GM18520 (cell line): ENCODE measurements at regions not wholly inside any gene's neighbourhood (a gene's known extent, or its start where the extent isn't known, plus 50 kb on each side); places are given as distances from the start of the nearest gene placed in this dataset.

Experiments
- ATAC-seq: cut with Tn5 transposase; IDR thresholded peaks from one replicate; pipeline ENCODE4 v1.9.1; 2021; ENCODE audit not compliant: unreplicated experiment

DNA sequence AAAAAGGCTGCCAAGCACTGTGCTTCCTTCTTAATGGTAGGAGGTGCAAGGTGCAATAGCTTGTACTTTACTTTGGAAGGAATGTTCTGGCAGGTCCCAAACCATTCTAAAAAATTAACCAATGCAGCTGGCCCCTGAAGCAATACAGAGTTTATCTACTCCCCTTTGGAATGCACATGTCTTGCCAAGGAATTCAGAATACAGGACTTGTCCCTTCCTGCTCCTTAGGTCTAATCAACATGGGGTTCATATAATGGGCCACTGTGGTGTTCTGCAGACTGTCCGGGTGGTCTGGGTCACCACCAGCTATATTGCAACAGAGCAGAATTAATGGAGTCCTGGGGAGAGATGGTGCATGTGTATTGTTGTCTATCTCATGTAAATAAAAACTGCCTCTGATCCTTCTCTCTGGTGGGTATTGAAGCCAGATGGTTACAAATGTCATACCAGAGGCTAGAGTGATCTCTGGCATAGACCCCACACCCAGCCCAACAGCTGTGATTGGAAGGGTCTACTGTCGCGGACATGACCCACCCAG is 112.8 kb downstream of the RIPK4 start:
- no peak for ATAC-seq

DNA sequence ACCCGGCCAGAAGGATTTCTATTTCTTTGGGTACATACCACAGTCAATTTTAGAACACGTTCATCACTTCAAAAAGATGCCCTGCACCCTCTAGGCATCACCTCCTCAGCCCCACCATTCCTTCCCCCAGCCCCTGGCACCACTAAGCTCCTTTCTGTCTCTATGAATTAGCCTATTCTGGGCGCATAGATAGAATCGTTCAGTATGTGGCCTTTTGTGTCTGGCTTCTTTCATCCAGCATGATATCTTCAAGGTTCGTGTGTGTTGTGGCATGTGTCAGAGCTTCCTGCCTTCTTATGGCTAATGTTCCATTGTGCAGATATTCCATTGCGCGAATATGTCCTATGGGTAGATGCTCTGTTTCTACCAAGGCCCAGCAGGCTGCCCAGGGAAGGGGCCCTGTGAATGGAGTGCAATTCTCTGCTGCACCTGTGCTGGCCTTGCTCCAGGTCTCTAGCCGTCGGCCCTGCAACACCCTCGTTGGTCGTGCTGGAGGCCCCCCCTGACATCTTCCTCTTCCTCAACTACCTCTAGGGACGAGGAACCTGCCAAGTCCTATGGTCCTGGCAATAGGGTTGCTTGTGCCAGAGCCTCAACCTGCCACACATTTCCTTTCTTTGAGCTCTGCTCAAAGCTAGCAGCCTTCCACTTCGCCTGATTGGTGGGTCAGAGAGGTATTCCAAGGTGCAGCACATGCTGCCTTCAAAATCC is 113.5 kb downstream of the RIPK4 start:
- ATAC-seq, result no peak

DNA sequence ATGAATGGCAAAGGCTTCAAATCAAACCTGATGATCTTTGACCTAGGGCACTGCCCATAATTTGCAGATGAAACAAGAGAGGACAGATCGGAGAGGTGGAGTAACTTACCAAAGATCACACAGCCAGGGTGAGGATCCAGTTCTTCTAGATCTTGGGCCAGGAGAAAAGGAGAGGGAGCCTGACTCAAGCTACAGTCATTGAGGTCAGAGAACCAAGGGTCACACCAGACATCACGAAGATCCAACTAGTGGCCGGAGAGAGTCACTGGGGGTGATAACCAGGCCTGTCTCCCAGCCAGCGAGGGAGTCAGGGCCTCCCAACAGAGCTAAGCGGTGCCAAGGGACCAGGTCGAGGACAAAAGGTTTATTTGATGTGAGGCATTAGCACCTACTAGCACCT is 115.0 kb downstream of the RIPK4 start:
- ATAC-seq, result no peak

DNA sequence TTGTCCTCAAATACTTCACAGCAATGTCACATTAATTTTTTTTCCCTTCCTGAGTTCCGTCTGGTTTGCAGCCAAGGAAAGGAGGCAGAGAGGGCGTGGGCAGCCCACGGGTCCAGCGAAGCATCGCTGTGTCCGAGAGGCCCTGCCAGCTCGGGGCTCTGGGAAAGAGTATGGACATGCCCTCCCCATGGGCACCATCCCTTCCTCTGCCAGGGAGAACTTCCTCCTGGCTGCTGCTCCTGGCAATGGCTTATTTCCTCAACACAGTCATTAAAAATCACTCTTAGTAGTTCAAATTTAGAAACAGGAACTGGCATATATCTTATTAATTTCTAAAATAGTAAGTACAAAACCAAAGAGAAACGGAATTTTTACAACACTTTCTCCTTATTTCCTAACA is 115.4 kb downstream of the RIPK4 start:
- no peak for ATAC-seq

DNA sequence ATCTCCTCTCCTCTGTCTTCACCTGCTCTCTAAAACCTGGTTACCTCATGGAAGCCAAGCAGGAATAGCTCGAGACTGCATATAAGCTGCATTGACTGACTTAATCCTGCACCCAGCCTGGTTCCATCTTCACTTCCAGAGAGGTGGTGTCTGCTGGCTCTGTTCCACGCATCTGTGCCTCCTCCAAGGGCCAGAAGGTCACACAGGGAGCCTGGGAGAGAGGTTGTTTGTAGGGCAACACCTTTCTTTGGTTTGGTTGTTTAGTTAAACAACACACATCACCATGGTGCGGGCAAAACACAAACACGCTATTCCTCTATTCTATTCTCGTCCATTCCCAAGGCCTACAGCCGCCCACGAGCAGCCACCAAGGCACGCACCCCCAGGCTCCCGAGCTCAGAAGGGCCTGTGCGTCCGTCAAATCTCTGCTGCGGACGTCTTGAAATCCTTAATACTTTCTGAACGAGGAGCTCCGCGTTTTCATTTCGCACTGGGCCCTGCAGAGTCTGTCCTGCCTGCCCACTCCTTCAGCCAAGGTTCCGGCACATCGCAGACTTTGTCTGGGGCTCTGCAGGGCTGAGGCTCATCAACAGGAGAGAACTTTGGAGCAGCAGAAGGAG is 116.2 kb downstream of the RIPK4 start:
- ATAC-seq, result no peak

DNA sequence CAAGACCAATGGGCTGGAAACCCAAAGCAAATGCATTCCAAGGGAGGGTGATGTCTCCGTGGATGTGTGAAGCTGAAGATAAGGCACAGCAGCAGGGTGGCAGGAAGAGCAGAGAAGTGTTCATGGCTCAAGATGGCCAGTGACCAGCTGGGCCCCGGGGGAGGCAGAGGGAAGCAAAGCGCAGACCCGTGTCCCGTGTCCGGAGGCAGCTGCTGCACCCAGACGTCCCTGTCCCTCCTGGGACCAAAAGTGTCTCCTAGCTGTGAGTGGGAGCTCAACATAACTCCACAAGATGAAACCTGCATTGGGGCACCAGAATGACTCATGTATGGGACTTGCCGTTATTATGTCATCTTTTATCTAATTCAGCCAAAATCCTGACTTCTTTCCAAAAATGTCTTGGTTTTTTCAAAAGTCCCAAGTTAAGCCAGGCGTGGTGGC is 118.2 kb downstream of the RIPK4 start:
- no peak for ATAC-seq

DNA sequence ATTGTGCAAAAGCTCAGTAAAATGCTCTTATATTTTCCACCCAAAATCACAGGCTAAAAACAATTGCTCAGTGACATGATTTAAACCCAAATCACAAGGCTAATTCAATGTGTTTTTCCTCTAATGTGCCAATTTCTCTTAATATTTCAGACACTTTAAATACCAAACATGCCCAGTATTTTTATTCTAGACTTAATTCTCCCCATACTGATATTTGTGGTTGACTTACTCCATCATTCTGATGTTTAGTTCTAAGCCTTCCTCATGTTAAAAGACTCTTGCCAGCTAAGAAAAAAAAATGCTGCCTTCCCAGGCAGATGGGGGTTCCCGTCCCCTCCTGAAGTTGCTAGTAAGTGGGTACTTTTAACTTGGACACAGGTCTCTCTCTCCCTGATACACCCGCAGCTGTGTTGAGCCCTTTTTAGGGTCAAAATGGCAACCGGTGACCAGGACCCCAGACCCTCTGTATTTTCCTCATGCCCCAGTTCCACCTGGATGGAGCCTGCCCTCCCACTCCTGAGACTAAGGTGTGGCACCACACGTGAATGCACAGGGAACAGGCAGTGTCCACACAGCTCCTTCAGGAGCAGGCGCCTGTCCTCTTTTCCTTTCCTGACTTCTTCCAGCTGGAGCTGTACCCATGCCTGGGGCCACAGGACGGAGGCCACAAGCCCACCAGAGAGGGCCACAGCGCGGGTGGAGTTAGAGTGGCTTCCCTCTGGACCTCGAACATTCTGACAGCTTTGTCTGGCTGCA is 118.9 kb downstream of the RIPK4 start:
- no peak for ATAC-seq

DNA sequence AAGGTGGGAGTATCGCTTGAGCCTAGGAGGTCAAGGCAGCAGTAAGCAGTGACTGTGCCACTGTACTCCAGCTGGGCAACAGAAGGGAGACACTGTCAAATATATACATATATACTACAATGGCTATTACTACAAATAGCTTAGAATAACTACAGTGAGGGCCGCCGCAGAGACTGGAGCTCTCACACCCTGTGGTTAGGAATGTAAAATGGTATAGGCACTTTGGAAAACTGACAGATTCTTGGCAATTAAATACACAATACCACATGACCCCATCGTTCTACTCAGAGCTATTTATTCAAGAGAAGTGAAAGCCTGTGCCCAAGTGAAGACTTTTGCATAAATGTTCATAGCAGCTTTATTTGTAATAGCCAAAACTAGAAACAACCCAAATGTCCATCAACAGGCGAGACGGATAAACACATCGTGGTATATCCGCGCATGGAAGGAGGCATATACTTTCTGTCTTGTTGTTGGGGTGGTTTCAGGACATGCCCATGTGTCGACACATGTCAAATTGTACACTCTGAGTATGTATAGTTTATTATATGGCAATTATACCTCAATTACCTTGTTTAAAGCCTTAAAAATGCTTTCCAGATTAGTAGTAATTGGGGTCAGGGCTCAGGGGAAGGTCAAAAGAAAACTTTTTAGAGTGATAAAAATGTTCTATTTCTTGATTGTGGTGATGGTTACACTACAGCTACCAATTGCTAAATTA is 123.4 kb downstream of the RIPK4 start:
- ATAC-seq, result no peak

DNA sequence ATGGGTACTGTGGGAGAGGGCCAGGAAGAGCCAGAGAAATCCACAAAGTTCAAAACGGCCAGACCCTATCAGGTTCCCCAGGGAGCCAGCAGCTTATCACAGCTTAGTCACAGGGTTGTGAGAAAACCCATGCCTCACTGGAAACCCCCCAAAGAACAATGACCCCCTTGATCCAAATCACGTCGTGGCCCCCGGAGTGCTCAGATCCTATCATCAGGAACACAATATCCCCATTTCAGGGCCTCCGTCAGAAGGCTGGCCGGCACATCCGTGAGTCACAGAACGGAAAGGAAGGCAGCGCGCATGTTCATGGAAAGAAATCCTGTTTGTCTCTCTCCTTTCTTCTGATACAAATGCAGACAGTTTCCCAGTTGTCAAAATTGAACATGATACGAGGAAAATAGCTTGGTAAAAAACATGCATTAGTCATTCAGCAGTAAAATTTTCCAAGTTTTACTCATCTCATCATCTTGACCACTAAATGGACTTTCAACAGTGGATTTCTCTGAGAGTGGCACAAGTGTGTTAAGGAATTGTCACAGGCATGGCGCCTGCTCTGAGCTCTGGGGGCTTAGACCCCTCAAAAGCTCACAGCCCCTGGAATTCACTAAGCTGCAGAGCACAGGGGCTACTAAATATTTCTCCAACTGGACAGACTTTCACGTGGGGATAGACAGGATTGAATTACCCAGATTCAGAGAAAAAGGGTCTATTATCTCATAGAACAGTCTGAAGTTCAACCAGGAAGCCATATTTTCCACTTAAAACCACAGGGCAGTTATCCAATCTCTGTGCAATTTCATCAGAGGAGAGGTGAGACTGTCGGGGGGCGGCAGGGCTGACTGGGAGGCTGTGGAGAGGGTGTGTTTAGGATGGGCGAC is 124.8 kb downstream of the RIPK4 start:
- ATAC-seq, result no peak

DNA sequence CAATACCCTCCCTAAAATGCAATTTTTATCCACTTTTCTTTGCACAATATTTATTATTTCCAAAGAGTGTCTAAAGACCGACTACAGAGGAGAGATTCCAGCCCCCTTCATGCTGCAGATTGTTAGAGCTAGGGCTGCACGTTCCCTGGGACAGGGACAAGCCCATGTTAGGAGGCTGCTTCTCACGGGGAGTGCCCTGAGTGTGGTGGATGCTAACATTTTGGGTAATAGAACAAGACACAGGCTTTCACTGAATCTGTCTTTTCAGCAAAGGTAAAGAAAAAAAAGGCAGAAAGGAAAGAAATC is 125.4 kb downstream of the RIPK4 start:
- no peak for ATAC-seq

DNA sequence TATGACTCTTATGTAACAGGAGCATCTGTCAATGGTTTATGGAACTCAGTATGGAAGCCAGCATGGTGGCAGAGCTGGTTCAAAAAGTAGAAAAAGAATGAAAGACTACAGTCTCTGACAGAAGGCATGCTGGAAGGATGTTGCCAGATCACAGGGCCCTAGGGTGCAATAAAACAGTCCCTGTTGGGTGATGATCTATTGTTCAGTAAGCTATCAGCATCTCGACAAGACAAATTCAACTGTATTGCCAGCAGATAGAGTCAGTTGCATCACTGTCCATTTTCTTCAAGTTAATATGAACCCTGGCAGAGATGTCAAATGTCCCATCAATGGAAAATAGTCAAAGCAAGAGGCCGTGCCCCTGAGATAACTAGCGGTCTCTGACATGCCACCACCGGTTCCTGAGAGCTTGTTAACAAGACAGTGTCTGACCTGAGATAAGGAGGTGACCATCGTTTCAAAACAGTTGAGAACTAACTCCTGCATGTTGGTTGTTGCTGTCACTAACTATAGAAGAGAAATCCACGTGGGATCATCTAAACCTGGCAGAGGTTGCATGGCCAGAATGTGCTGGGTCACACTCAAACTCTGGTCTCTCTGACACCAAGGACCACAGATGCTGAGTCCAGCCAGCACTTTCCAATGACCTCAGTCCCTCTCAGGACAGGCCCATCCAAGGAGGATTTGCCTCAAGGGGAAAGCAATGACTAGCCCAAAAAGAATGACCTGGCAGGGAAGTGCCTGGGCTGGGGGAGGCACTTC is 125.9 kb downstream of the RIPK4 start:
- ATAC-seq, result no peak

DNA sequence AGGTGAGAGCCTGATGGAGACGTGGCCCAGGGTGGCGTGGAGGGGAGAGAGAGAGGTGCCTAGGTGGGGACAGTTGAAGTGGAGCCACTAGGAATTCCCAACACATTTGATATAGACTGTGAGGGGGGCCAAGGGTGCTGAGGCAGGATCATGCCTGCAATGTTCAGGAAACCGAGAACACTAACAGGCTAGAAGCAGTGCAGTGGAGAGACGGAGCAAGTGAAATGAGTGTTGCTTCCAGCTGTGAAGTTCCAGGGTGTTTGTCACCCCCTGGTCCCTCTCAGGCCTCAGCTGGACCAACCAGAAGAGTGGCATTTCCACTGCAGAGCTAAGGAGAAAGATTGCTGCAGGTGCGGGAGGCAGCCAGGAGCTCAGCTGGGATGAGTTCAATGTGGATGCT is 127.1 kb downstream of the RIPK4 start:
- ATAC-seq, result no peak

DNA sequence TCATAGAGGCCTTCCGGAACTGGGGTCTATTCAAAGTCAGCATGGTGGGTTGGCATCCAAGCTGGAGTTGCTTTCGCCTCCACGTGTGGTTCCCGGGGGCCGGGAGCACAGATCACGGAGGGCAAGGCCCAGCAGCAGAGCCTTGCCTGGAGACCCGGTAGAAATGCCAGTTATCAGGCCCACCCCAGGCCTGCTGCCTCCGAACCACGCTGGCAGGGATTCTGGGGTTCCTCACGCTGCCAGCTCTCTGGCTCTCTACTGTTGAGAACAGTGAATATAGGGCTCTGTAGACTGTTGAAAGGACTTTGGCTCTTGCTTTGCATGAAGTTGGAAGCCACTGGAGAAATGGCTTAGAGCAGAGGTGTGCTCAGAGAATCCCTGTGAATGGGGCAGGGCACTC is 127.5 kb downstream of the RIPK4 start:
- no peak for ATAC-seq

DNA sequence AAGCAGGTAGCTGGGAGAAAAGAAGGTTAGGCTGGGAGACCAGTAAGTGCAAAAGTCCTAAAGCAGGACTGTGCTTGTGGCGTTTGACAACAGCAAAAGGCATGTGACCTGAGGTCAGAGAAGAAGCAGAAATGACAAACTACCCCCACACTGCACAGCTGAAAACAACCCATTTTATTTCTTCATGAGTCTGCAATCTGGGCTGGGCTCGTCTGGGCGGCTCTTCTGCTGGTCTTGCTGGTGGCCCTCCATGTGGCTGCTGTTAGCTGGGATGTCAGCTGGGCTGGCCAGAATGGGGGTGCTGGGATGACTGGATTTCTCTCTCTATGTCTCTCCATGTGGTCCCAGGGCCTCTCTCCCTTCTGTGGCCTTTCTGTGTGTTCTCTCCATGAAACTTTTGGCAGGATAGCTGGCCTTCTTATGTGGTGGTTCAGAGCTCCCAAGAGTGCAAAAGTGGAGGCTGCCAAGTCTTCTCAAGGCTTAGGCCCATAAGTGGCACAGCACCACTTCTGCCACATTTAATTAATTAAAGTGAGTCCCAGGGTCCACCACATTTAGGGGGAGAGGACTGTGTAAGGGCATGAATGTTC is 128.6 kb downstream of the RIPK4 start:
- no peak for ATAC-seq

DNA sequence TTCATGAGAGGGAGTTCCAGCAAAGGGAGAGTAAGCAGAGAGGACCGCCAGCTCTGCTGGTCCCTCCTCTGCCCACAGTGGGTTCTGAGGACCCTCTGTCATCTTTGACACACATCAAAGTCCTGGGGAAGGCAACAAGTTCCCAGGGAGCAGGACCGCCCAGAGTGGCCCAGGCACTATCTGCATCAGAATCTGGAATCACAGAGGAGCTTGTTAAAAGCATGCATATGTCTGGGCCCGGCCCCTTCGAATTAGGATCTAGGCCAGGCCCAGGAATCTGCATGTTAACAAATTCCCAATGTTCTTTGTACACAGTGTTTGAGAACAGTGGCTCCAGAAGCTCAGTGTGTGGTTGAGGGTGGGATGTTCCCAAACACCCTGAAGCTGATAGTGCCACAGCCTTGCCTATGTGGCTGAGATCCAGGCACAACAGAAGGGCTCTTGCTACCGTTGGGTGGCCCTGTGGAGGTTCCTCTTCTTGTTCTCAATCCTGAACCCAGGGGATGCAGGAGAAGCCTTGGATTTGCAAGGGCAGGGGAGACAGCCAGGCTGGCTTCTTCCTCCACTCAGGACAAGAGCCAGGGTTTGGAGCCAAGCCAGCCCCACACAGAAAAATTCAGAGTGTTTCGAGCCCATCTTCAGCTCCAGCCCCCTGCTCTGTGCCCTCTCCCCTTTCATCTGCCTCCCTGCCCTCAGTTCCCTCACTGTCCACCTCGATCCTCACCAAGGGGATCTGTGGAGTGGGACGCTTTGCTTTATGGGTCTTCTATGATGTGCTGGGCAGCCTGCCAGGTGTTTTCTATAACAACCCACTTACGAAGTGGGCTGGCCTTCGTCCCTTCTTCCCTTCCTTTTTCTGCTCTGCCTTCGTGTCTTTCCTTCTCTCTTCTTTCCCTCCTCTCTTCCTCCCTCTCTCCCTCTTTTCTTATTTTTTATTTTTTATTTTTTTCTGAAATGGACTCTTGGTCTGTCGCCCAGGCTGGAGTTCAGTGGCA is 129.0 kb upstream of the TMPRSS2 start:
- no peak for ATAC-seq

DNA sequence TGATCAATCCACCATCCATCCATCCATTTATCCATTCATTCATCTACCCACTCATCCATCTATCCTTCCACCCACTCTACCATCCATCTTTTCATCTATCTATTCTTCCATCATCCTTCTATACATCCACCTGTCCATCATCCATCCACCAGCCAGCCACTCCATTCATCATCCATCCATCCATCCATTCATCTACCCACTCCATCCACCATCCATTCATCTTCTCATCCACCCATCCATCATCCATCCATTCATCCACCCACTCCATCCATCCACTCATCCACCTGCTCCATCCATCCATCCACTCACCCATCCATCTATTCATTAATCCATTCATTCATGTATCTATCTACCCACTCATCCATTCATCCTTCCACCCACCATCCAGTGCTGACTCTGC is 127.9 kb upstream of the TMPRSS2 start:
- no peak for ATAC-seq

DNA sequence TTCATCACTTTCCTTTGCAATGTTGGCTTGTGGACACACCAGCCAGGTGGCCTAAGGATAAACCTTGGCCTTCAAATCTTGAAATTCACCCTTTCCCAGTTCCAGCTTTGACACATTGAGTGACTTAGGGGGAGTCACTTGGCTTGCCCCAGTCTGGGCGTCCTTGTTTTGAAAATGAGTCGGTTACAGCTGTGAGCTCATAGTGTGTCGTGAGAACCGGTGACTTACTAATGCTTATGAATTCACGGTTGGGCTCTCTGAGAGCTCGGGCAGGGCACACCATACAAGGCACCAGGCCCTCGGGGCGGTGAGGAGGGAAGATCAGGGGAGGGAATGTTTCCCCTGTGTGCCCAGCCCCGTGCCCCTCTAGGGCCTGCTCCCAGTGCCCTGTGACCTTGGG is 126.9 kb upstream of the TMPRSS2 start:
- ATAC-seq, result no peak

DNA sequence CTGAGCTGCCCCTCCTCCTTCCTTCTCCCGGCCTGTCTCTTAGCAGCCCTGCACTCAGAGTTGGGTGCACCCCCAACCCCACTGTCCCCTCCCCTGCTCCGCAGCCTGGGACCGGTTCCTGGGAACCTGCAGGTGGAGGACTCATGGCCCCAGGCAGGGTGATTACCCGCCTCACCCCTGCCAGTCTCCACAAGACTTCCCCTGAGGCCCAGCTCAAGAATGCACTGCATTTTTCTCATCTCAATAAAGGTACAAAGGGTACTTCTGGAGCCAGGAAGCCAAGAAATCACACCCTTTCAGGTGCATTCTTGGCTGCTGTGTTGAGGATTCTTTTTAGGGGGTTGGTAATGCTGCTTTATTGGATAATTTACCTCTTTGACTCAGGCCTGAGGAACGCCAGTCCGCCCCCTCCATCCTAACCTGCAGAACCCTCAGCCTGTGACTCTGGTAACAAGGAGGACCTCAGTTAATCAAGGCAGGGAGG is 126.3 kb upstream of the TMPRSS2 start:
- no peak for ATAC-seq
